GM19452 (cell line): ENCODE measurements at regions not wholly inside any gene's neighbourhood (a gene's known extent, or its start where the extent isn't known, plus 50 kb on each side); places are given as distances from the start of the nearest gene placed in this dataset.

Experiments used
- ATAC-seq: cut with Tn5 transposase; IDR thresholded peaks from one replicate; pipeline ENCODE4 v1.9.1; 2021; ENCODE audit not compliant: unreplicated experiment

DNA sequence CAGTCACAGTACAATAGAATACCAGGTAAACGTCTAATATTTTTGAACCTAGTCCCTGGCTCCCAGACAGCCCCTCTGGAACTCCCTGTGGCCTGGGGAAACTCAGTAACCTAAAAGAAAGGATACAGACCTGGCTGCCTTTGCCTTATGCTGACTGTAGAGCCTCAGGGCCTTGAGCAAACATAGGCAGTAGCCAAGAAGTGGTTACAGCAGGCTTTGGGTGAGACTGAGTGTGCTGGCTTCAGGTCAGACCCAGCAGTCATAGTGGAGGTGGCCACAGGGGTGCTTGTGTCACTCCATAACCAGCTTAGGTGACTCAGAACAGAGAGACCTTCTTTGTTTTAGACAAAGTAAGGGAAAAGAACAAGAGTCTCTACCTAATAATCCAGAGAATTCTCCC lies 141.8 kb upstream of the PRDX4 start:
- ATAC-seq, result no peak

DNA sequence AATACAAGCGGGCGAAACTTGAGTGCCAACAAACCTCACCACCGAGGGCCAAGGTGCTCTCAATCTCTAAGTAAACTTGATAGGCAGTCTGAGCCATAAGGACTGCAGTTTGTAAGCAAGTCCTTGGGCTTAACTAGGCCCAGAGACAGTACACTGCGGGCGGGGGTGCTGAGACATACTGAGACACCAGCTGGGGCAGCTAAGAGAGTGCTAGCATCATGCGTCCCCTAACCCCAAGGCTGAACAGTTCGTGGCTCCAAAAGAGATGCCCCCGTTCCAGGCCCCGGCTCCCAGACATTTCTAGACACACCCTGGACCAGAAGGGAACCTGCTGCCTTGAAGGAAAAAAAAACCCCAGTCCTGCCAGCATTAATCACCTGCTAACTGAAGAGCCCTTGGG lies 126.8 kb upstream of the PRDX4 start:
- ATAC-seq, result no peak

DNA sequence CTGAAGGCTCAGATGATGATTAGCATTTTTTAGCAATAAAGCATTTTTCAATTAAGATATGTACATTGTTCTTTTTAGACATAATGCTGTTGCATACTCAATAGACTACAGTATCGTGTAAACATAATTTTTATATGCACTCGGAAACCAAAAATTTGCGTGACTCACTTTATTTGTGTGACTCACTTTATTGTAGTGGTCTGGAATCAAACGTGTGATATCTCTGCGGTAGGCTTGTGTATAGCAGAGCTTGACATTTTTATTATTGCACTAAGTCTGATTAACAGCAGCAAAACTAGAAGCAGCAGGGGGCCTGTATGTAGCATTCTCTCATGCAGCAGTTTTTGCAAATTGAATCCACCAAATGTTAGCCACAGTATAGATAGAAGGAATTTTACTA lies 119.1 kb upstream of the PRDX4 start:
- ATAC-seq, result no peak

DNA sequence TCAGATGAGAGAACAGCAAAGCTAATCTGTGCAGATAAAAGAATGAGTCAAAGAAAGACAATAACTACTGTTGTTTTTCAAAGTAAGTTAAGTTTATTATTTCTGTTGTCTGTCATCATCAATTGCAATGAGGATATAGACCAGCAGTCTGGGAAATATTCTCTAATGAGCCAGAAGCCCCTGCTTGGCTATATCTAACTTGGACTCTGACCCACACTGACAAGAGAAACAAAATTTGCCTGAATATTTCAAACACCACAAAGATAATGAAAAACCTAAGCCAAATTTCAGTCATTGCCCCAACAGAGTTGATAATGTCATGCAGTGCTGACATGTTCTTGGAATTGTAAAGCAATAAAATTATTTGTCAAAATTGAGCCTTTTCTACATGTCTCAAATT lies 115.0 kb upstream of the PRDX4 start:
- no peak for ATAC-seq

DNA sequence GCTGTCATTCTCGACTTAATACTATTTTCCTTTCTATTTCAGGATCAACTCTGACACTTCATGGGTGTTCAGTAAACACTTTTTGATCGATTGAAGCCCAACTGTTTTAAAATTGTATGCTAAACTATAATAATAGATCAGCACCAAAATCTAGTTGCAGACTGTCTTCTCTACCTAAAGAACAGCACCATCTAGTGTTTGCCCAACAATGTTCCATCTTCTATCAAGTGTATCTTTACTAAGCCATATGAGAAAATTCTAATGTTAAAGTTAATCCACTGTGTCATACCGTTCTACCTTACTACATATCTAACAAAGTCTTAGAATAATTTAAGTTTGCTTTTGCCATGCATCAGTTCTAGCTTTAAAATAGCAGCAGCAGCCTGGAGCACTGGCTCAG lies 113.0 kb upstream of the PRDX4 start:
- ATAC-seq, result no peak

DNA sequence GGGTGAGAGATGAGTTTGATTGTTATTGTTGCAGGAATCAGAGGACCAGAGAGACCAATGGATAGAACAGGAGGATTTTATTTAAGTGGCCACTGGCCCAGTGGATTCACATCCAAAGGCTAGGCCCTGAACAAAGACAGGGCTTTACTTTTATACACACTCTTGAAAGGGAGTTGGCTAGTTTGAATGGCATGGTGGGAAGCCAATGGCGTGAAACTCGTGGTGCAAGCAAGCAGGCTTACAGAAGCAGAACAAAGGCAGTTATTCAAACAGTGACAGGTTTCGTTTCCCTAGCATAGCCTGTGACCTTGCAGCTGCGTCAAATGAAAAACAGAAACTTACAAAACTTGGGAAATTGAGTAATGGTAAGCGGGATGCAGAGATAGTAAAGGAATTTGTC lies 110.2 kb upstream of the PRDX4 start:
- no peak for ATAC-seq

DNA sequence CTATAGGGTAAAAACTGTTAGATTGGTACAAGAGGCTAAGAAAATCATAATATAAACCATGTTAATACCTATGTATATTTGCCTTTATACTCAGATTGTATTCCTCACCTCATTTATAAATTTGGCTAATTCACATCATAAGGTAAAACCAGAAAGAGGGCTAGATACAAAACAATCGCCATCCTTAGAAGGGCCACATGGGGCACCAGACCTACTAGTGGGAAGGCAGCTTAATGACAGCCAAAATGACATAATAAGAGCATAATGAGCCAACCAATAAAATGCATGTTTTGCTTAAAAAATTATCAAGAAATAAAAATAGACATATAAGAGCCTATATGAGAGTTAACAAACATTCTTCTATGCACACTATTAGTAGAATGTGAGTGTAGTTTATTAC lies 107.3 kb upstream of the PRDX4 start:
- ATAC-seq, result no peak

DNA sequence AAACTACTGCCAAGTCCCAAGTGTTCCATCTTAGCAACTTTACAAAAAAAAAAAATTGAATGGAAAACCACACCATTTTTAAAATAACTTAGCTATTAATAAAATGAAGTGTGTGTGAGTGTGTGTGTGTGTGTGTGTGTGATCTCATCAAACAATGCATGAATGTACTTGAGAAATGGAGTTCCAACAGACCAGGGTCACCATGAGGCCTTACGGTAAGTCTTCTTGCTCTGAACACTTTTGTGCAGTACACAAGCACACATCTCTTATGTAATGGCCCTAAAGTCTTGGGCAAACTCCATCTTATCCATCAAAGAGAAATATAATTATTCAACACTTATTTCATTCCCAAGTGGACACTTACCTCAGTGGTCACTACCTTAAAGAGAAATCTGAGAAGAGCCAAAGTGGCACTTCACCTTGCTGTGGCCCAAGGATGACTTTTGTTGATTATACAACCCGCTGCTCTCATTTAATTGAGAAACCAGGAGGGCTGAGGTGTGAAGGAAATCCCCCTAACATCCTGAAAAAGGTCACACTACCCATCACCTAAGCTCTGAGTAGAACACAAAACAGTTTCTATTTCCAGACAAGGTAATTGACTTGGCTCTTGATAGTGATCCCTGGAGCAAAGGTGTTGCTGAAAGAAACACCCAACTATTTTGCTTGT lies 96.5 kb upstream of the PRDX4 start:
- ATAC-seq, result no peak

DNA sequence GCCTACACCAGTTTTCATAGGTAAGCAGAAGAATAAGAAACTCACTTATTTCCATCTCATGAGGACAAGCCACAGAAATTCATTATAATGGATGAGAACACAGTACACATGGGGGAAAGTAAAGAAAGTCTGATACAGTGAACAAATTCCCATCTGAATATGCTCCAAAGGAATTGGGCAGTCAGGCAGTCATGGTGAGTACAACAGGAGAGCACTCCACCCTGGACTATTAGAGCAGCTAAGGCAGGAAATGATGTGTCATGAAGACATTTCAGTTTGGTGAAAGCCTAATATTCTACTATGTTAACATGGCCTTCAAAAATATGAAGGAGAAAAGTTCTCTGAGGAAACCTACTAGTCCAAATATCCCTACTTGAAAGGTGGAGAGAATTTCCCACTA lies 92.0 kb upstream of the PRDX4 start:
- no peak for ATAC-seq

DNA sequence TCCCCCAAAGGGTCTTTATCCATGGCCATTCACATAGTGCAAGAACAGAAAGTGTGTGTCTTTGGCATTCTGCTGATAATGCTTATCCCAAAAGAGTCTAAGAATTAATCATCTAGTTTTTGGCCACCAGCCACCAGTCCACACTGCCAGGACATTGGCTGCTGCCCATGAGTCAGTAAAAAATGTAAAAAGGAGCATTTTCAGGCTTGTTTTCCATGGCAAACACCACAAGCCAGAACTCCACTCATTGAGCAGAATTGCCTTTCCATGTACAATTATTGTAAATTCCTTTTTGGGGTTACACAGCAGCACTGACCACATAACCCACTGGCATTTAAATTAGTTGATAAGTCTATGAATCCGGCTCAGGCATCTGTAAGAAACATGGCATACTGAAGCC lies 89.2 kb upstream of the PRDX4 start:
- ATAC-seq, result no peak

DNA sequence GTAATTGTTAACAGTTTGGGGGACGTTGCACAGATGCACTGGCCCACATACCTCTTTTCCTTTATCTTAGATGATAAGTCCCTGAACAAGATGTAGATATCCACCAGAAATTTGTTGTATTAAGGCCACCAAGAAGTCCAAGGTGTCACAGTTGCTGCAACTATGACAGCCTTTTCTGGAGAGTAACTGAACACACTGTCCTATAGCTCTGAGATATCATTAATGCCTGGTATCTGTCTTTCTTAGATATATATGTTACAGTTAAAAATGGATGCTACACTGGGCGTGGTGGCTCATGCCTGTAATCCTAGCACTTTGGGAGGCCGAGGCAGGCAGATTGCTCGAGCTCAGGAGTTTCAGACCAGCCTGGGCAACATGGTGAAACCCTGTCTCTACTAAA lies 77.8 kb upstream of the PRDX4 start:
- no peak for ATAC-seq

DNA sequence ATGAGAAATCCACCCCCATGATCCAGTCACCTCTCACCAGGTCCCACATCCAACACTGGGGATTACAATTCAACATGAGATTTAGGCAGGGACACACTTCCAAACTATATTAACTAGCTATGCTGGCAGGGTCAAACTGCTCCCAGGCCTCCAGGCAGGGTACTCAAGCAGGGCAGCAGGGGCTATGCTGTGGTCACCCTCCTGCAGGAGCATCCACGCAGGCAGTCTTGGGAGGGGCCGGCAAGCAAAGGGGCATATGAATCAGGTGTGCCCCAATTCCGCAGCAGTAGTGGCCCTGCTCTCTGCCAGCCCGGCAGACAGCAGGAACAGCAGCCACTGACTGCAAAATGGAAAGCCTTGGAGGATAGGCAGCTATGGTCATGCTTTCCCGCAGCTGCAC lies 74.6 kb upstream of the PRDX4 start:
- ATAC-seq, result no peak

DNA sequence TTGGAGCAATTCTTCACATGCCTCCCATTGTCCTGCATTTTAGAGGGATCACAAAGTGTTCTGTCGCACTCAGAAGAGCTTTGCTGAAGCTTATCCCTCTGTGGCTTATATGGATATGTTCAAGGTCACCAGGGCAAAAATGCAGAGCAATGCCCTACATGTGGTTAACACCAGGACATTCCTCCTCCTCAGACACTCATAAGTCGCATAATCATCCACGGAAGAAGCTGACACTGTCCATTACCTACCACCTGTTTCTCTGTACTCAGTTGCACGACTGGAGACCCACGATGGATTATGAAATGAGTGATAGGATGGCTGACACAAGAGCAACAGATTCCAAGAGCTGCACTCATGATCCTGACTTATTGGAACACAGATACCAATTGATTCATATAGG lies 68.7 kb upstream of the PRDX4 start:
- ATAC-seq, result no peak

DNA sequence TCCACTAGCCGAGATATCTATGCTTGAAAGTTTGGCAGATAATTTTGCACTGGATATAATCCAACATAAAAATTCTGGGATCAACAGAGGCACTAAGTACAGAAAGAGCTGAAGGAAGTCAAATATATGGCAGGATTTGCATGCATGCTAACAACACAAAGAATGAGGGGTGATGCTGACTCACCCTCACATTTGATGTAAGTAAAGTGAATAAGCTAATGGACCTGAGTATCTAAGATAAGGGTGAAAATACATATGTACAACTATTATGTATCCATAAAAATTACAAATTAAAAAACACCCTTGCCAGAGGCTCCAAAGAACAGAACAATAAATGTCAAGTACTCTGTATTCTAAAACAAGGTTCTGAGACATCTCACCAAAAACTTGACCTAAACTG lies 63.8 kb upstream of the PRDX4 start:
- no peak for ATAC-seq

DNA sequence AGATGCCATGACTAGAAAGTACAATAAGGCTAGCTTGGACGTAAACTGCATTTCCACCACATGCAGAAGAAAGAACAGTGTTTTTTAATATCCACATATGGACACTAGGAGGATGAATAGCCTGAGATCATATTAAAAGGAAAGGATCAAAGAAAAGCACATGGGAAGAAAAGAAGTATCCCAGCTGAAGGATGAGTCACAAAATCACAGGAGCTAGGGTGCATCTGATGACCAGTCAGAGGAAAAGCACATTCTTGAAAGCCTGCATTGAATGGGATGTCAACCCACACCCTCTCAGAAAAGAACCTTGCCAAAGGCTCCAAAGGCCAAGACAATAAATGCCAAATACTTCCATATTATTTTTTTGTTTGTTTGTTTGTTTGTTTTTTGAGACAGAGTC lies 56.8 kb upstream of the PRDX4 start:
- ATAC-seq, result no peak

DNA sequence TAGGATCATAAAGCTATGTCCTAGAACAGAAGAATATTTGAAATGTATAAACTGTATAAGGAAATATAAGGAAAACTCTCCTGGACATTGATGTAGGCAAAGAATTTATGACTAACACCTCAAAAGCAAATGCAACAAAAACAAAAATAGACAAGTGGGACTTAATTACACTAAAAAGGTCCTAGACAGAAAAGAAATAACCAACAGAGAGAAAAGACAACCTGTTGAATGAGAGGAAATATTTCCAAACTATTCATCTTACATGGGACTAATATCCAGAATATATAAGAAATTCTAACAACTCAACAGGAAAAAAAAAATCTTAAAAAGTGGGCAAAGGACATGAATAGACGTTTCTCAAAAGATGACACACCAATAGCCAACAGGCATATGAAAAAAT lies 54.4 kb upstream of the PRDX4 start:
- no peak for ATAC-seq

DNA sequence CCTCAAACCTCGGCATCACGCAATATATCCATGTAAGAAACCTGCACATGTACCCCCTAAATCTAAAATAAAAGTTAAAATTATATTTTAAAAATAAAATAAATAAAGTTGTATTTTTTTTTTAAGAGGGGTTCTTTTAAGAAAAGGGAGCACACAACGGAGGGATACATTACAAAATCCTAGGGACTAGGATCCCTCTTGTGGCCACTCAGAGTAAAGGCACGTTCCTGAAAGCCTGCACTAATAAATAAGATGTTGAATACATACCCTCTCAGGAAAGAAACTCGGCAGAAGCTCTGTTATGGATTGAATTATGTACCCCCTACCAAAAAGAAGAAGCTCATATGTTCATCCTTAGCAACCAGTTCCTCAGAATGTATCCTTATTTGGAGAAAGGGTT lies 50.9 kb upstream of the PRDX4 start:
- no peak for ATAC-seq
